ENCODE measurements at regions not wholly inside any gene's neighbourhood (a gene's known extent, or its start where the extent isn't known, plus 50 kb on each side); places are given as distances from the start of the nearest gene placed in this dataset.

DNA sequence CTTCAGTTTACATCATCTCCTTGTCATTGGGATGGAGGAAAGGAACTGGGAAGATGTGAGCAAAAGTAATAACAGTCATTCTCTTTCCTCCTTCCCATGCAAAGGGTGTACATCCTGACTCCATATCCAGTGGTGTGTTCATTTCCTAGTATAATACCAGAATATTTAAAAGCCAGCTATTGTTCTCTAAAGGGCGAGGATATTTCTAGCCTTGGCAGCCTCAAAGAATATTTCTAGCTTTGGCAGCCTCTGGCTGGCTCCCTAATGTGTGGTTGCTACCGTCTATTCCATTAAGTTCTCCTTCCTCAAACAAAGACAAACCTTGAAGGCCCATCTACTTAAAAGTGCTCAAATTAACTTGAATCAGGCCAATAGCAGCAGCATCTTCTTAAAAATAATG is 114.0 kb downstream of the FAM76B start:
- Mint-ChIP-seq H3K4me1 (ENCODE audit: low read depth) (peaks cover 39% of the 10 kb centered on the region), H3K9me3 (ENCODE audit: low read depth) (peaks cover under 1% of the 10 kb centered on the region), H3K27ac (ENCODE audit: unreplicated experiment) (no peak overlapping the region), H3K4me3 (ENCODE audit: unreplicated experiment) (no peak overlapping the region), H3K36me3 (ENCODE audit: low read depth) (peaks cover 2% of the 10 kb centered on the region), H3K27me3 (ENCODE audit: low read depth) (no peaks in the 10 kb centered on the region)
- no peak for DNase-seq (ENCODE audit: low spot score)
- TF ChIP-seq CTCF (IDR thresholded peaks at IDR 0.05): no peak

DNA sequence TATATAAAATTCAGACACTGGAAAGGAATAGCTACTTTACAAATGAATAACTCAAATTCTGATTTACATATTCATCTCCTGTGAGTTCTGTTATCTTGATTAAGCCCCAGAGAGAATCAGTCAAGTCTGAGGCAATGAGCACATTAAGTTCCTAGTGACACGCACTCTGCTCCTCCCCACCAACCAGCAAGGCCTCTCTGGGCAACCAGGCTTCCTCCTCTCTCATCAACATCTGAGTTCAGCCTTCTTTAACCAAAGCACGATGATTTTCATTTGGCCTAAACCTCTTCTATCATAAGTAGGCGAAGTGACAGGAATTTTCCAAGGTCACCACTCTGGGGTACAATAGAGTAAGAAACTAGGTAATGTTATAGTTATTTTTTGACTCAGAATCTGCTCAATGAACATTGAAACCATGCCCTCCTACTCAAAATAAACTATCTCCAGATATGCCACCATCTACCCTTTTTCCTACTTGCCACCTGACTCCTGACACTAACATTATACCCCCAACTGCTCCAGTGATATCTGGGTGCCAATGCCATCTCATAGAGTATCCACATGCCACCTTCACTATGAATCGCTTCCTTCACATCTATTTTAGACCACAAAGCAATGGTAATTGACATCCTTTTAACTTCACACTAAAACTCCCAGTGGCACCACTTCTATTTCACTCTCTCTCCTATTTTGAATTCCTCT is 114.8 kb downstream of the FAM76B start:
- Mint-ChIP-seq H3K27me3 (ENCODE audit: low read depth) (no peaks in the 10 kb centered on the region), H3K27ac (ENCODE audit: unreplicated experiment) (no peak overlapping the region), H3K9me3 (ENCODE audit: low read depth) (peaks cover 3% of the 10 kb centered on the region), H3K36me3 (ENCODE audit: low read depth) (peaks cover 2% of the 10 kb centered on the region), H3K4me1 (ENCODE audit: low read depth) (peaks cover 35% of the 10 kb centered on the region), H3K4me3 (ENCODE audit: unreplicated experiment) (no peak overlapping the region)
- DNase-seq (ENCODE audit: low spot score): no peak
- no peak for TF ChIP-seq CTCF (IDR thresholded peaks at IDR 0.05)

GRCh38 chr11:95671768-95672167 is 117.8 kb downstream of the FAM76B start:
- H3K4me3 Mint-ChIP-seq (ENCODE audit: unreplicated experiment): no peak overlapping the region

GRCh38 chr11:95668131-95668530 is 121.5 kb downstream of the FAM76B start:
- no peak for DNase-seq (ENCODE audit: low spot score)
- peaks cover 17% of the 10 kb centered on the region for H3K9me3 Mint-ChIP-seq (ENCODE audit: low read depth)
- H3K27ac Mint-ChIP-seq (ENCODE audit: unreplicated experiment): no peak overlapping the region
- H3K36me3 Mint-ChIP-seq (ENCODE audit: low read depth): no peaks in the 10 kb centered on the region
- peaks cover 23% of the 10 kb centered on the region for H3K4me1 Mint-ChIP-seq (ENCODE audit: low read depth)
- H3K27me3 Mint-ChIP-seq (ENCODE audit: low read depth): no peaks in the 10 kb centered on the region
- no peak for TF ChIP-seq CTCF (IDR thresholded peaks at IDR 0.05)
- no peak overlapping the region for H3K4me3 Mint-ChIP-seq (ENCODE audit: unreplicated experiment)

More at GRCh38 chr11:95671768-95672167, 117.8 kb downstream of the FAM76B start:
- peaks cover 32% of the 10 kb centered on the region for H3K4me1 Mint-ChIP-seq (ENCODE audit: low read depth)
- DNase-seq (ENCODE audit: low spot score): no peak
- peak overlapping the region; percentile 74 for H3K27ac Mint-ChIP-seq (ENCODE audit: unreplicated experiment)
- peaks cover 6% of the 10 kb centered on the region for H3K9me3 Mint-ChIP-seq (ENCODE audit: low read depth)
- H3K27me3 Mint-ChIP-seq (ENCODE audit: low read depth): no peaks in the 10 kb centered on the region
- H3K36me3 Mint-ChIP-seq (ENCODE audit: low read depth): no peaks in the 10 kb centered on the region
- no peak for TF ChIP-seq CTCF (IDR thresholded peaks at IDR 0.05)

DNA sequence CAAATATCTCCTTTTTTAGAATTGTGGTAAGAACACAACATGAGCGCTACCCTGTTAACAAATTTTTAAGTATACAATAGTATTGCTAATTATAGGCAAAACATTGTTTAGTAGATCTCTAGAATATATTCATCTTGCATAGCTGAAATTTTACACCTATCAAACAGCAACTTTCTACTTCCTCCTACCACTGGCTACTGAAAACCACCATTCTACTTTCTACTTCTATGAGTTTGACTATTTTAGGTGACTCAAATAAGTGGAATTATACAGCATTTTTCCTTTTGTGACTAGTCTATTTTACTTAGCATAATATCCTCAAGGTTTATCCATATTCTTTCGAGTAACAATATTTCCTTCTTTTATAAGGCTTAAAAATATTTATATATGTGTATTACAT is 128.4 kb downstream of the FAM76B start:
- Mint-ChIP-seq H3K27ac (ENCODE audit: unreplicated experiment) (no peak overlapping the region), H3K36me3 (ENCODE audit: low read depth) (no peaks in the 10 kb centered on the region), H3K9me3 (ENCODE audit: low read depth) (peaks cover 16% of the 10 kb centered on the region), H3K27me3 (ENCODE audit: low read depth) (no peaks in the 10 kb centered on the region), H3K4me3 (ENCODE audit: unreplicated experiment) (no peak overlapping the region), H3K4me1 (ENCODE audit: low read depth) (peaks cover 22% of the 10 kb centered on the region)
- TF ChIP-seq CTCF (IDR thresholded peaks at IDR 0.05): no peak
- DNase-seq (ENCODE audit: low spot score): no peak

Data from chondrocyte (in vitro differentiated cells).